Liver (tissue), 3 donors: ENCODE measurements at regions not wholly inside any gene's neighbourhood (a gene's known extent, or its start where the extent isn't known, plus 50 kb on each side); places are given as distances from the start of the nearest gene placed in this dataset.

Experiments used
- JUND ChIP-seq, 2 donors: IDR thresholded peaks; 2 replicates each; pipeline ENCODE4 v1.6.1; 2016; ENCODE audit warnings: antibody characterized with exemption in 2 of 2
- MAX ChIP-seq: IDR thresholded peaks from 2 replicates; pipeline ENCODE4 v1.6.1; 2016; ENCODE audit warnings: antibody characterized with exemption
- TAF1 ChIP-seq: conservative IDR thresholded peaks from 2 replicates; pipeline ENCODE4 v1.6.1; 2016; ENCODE audit warnings: antibody characterized with exemption, mild to moderate bottlenecking
- TF ChIP-seq, protein P1 (sequence below): fragments of 150-350 bp; IDR thresholded peaks from 2 replicates; pipeline ENCODE4 v1.5.1; 2017; ENCODE audit warnings: improper control_type of control experiment, low read depth, low read length; ENCODE audit not compliant: missing input control
- donor health status: healthy.
- donor health status: healthy.

DNA sequence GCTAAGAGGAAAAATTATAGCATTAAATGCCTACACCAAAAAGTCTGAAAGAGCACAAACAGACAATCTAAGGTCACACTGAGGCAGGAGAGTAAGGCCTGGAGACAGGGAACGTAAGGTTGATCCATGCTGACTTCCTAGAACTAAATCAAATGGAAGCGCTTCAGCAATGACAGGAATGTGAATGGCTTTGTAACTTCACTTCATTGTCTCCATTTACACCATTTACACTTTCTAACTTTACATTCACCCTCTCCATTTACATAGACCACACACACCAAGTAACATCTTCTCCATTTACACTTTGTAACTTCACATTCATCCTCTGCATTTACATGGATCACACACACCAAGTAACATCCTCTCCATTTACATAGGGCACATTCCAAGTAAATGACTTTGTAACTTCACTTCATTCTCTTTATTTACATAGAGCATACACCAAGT is 103.1 kb upstream of the SPATS2L start:
- TF ChIP-seq, protein P1, sequence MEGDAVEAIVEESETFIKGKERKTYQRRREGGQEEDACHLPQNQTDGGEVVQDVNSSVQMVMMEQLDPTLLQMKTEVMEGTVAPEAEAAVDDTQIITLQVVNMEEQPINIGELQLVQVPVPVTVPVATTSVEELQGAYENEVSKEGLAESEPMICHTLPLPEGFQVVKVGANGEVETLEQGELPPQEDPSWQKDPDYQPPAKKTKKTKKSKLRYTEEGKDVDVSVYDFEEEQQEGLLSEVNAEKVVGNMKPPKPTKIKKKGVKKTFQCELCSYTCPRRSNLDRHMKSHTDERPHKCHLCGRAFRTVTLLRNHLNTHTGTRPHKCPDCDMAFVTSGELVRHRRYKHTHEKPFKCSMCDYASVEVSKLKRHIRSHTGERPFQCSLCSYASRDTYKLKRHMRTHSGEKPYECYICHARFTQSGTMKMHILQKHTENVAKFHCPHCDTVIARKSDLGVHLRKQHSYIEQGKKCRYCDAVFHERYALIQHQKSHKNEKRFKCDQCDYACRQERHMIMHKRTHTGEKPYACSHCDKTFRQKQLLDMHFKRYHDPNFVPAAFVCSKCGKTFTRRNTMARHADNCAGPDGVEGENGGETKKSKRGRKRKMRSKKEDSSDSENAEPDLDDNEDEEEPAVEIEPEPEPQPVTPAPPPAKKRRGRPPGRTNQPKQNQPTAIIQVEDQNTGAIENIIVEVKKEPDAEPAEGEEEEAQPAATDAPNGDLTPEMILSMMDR, result no peak
- TF ChIP-seq JUND (IDR thresholded peaks at IDR 0.05) (no peak), TAF1 (no peak), MAX (no peak)
